Esophagus muscularis mucosa (tissue), 4 donors: ENCODE measurements at regions not wholly inside any gene's neighbourhood (a gene's known extent, or its start where the extent isn't known, plus 50 kb on each side); places are given as distances from the start of the nearest gene placed in this dataset.
"Not testable (repeated sequence)": the region's sequence is repeated elsewhere in the genome, so short reads cannot be mapped to it uniquely, and the experiment has no call there.

Experiments
- DNase-seq: peaks from one replicate; pipeline ENCODE4 v3.0.0-alpha.2; 2017; ENCODE audit errors: extremely low spot score
- H3K27ac ChIP-seq, 4 donors: fragments of 200-600 bp; sonication (generic); replicated peaks in 1 of 4; 1 replicate in 3 of 4; 2 replicates in 1 of 4; pipeline ENCODE4 v1.5.1; 2016 to 2019; ENCODE audit warnings: mild to moderate bottlenecking in 1 of 4
- H3K27me3 ChIP-seq, 4 donors: fragments of 200-600 bp; sonication (generic); one replicate each; pipeline versions ENCODE4 v1.5.1 to v1.6.0; 2016 to 2019
- H3K36me3 ChIP-seq, 4 donors: fragments of 200-600 bp; sonication (generic); one replicate each; pipeline ENCODE4 v1.5.1; 2016 to 2019
- H3K4me1 ChIP-seq, 4 donors: fragments of 200-600 bp; sonication (generic); one replicate each; pipeline ENCODE4 v1.5.1; 2016 to 2019
- H3K4me3 ChIP-seq, 4 donors: fragments of 200-600 bp; sonication (generic); 1 replicate in 2 of 4; 2 replicates in 2 of 4; pipeline ENCODE4 v1.5.1; 2016 to 2019; ENCODE audit warnings: mild to moderate bottlenecking in 4 of 4, moderate library complexity in 1 of 4
- H3K9me3 ChIP-seq, 4 donors: fragments of 200-600 bp; sonication (generic); 1 replicate in 3 of 4; 2 replicates in 1 of 4; pipeline ENCODE4 v1.5.1; 2016 to 2019
- CTCF ChIP-seq, 3 experiments: fragments of 200-600 bp in 2 of 3; fragments of 450-650 bp in 1 of 3; sonication (generic) in 2 of 3; IDR thresholded peaks; one replicate each; pipeline ENCODE4 v1.5.1; 2017 to 2019; ENCODE audit warnings: antibody characterized with exemption in 3 of 3, mild to moderate bottlenecking in 2 of 3, moderate library complexity in 1 of 3
- EP300 ChIP-seq: sonication (generic); formaldehyde crosslinking; IDR thresholded peaks from one replicate; pipeline ENCODE4 v1.6.1; 2017; ENCODE audit warnings: antibody characterized with exemption
- POLR2A ChIP-seq: fragments of 450-650 bp; IDR thresholded peaks from one replicate; pipeline ENCODE4 v1.6.1; 2017; ENCODE audit warnings: antibody characterized with exemption, moderate library complexity, mild to moderate bottlenecking, low read depth
- POLR2AphosphoS5 ChIP-seq, 2 donors: sonication (generic); formaldehyde crosslinking; IDR thresholded peaks; one replicate each; pipeline ENCODE4 v1.6.1; 2017; ENCODE audit warnings: antibody characterized with exemption in 2 of 2
- WGBS: methylation state at CpG from one replicate; pipeline ENCODE4 v1.1.5; 2018; 5-methylcytosine and 5-hydroxymethylcytosine counted together
- intact Hi-C: fragments of 100-400 bp; cut with DNase I; formaldehyde crosslinking; loops from one replicate; pipeline ENCODE4 v1.15.1; 2023

- no peak for DNase-seq
- H3K27me3 ChIP-seq, result no peaks in the 10 kb centered on the region
- intact Hi-C loops, result no loop called here
- H3K4me1 ChIP-seq, result peaks cover 0 to 9% (median 3%) of the 10 kb centered on the region in 4 donors
- no peak overlapping the region for H3K4me3 ChIP-seq
- H3K36me3 ChIP-seq, result no peaks in the 10 kb centered on the region
- TF ChIP-seq POLR2AphosphoS5 (IDR thresholded peaks at IDR 0.05) (no peak), POLR2A (no peak), CTCF (IDR thresholded peaks at IDR 0.05) (no peak), EP300 (no peak)
- WGBS, result 93% methylated on average over 1 of the region's 1 CpG
- H3K27ac ChIP-seq, result no peak overlapping the region
- peaks cover 0 to 3% (median 0%) of the 10 kb centered on the region in 4 donors for H3K9me3 ChIP-seq
Observed at GRCh38 chr1:60918867-60919266, 163.5 kb upstream of the NFIA start.

GRCh38 chr1:60916906-60917305, 165.5 kb upstream of the NFIA start:
- H3K27ac ChIP-seq, result no peak overlapping the region
- intact Hi-C loops, result no loop called here
- H3K4me3 ChIP-seq, result no peak overlapping the region
- no peaks in the 10 kb centered on the region for H3K27me3 ChIP-seq
- WGBS, result 91% methylated on average over 9 of the region's 9 CpGs
- peaks cover 0 to 3% (median 0%) of the 10 kb centered on the region in 4 donors for H3K9me3 ChIP-seq
- TF ChIP-seq CTCF (IDR thresholded peaks at IDR 0.05), result no peak
- no peak for TF ChIP-seq POLR2A
- no peak for TF ChIP-seq EP300
- no peak for TF ChIP-seq POLR2AphosphoS5 (IDR thresholded peaks at IDR 0.05)
- H3K4me1 ChIP-seq, result peaks cover 0 to 5% (median 2%) of the 10 kb centered on the region in 4 donors
- no peaks in the 10 kb centered on the region for H3K36me3 ChIP-seq
- DNase-seq, result no peak

- TF ChIP-seq EP300, result no peak
- no peak for TF ChIP-seq POLR2A
- no peak for TF ChIP-seq CTCF (IDR thresholded peaks at IDR 0.05)
- TF ChIP-seq POLR2AphosphoS5 (IDR thresholded peaks at IDR 0.05), result no peak
- DNase-seq, result no peak
- peaks cover 0 to 6% (median 0%) of the 10 kb centered on the region in 4 donors for H3K4me1 ChIP-seq
- H3K36me3 ChIP-seq, result no peaks in the 10 kb centered on the region
- intact Hi-C loops, result no loop called here
- no peak overlapping the region for H3K27ac ChIP-seq
- no peak overlapping the region for H3K4me3 ChIP-seq
- H3K9me3 ChIP-seq, result peaks cover 0 to 3% (median 0%) of the 10 kb centered on the region in 4 donors
- H3K27me3 ChIP-seq, result no peaks in the 10 kb centered on the region
Observed at GRCh38 chr1:60916199-60916598, 166.2 kb upstream of the NFIA start.

- Histone ChIP-seq H3K36me3 (no peaks in the 10 kb centered on the region), H3K27me3 (no peaks in the 10 kb centered on the region), H3K4me1 (peaks cover 0 to 6% (median 0%) of the 10 kb centered on the region in 4 donors), H3K27ac (no peak overlapping the region), H3K4me3 (no peak overlapping the region), H3K9me3 (peaks cover 0 to 3% (median 0%) of the 10 kb centered on the region in 4 donors)
- intact Hi-C loops, result no loop called here
- no peak for TF ChIP-seq POLR2AphosphoS5 (IDR thresholded peaks at IDR 0.05)
- no peak for TF ChIP-seq POLR2A
- TF ChIP-seq CTCF (IDR thresholded peaks at IDR 0.05), result no peak
- TF ChIP-seq EP300, result no peak
- WGBS, result 94% methylated on average over 6 of the region's 6 CpGs
- no peak for DNase-seq
Observed at GRCh38 chr1:60915441-60915840, 166.9 kb upstream of the NFIA start.

- H3K27me3 ChIP-seq, result no peaks in the 10 kb centered on the region
- no peak overlapping the region for H3K27ac ChIP-seq
- H3K4me3 ChIP-seq, result no peak overlapping the region
- peaks cover 0 to 3% (median 0%) of the 10 kb centered on the region in 4 donors for H3K9me3 ChIP-seq
- DNase-seq, result no peak
- 94% methylated on average over 3 of the region's 3 CpGs for WGBS
- H3K4me1 ChIP-seq, result peaks cover 0 to 6% (median 0%) of the 10 kb centered on the region in 4 donors
- no peaks in the 10 kb centered on the region for H3K36me3 ChIP-seq
- TF ChIP-seq POLR2A (no peak), EP300 (no peak), POLR2AphosphoS5 (IDR thresholded peaks at IDR 0.05) (no peak), CTCF (IDR thresholded peaks at IDR 0.05) (no peak)
- intact Hi-C loops, result no loop called here
Observed at GRCh38 chr1:60914982-60915381, 167.4 kb upstream of the NFIA start.

- H3K4me1 ChIP-seq, H3K4me3 ChIP-seq, H3K36me3 ChIP-seq, H3K27me3 ChIP-seq, H3K27ac ChIP-seq, H3K9me3 ChIP-seq, intact Hi-C loops, DNase-seq: not testable (repeated sequence)
- 55% methylated on average over 2 of the region's 2 CpGs for WGBS
Observed at GRCh38 chr1:60913708-60914107, 168.7 kb upstream of the NFIA start.
